IMR-90 (cell line): ENCODE measurements at regions not wholly inside any gene's neighbourhood (a gene's known extent, or its start where the extent isn't known, plus 50 kb on each side); places are given as distances from the start of the nearest gene placed in this dataset.

Experiments used
- ATAC-seq: fragments of 200-7000 bp; cut with Tn5 transposase; 2 replicates; pipeline ENCODE4 v1.9.1; 2020; ENCODE audit warnings: low read depth, mild to moderate bottlenecking, moderate library complexity
- BruUV-seq: library from RNA; stranded (reverse); fragments of 400-500 nt; replicated peaks from 2 replicates; lab custom pipeline; 2021; lab: Mats Ljungman, UMichigan
- CTCF ChIA-PET: fragments of 300-600 bp; formaldehyde crosslinking; extraction: SDS; loops from one replicate; lab custom pipeline; 2021; ENCODE audit warnings: antibody characterized with exemption; lab: Yijun Ruan, JAX
- POLR2A ChIA-PET: fragments of 300-600 bp; sonication (Branson Sonifier 250); formaldehyde crosslinking; loops from one replicate; lab custom pipeline; 2022; ENCODE audit warnings: antibody characterized with exemption; ENCODE audit not compliant: unreplicated experiment; lab: Charles Lee
- DNase-seq: peaks from one replicate; pipeline ENCODE4 v3.0.0; 2013
- H2AFZ ChIP-seq: replicated peaks from 2 replicates; pipeline ENCODE3; 2013; ENCODE audit warnings: low read length, mild to moderate bottlenecking; ENCODE audit not compliant: poor library complexity
- H2AK5ac ChIP-seq: 2 replicates; pipeline ENCODE4 v1.6.1; 2013; ENCODE audit warnings: low read depth, low read length, inconsistent platforms
- H2AK9ac ChIP-seq: replicated peaks from 2 replicates; pipeline ENCODE3; 2013; ENCODE audit warnings: mild to moderate bottlenecking, low read depth, low read length, moderate library complexity; ENCODE audit not compliant: poor library complexity
- H2BK120ac ChIP-seq: 2 replicates; pipeline ENCODE4 v1.6.1; 2013; ENCODE audit warnings: low read depth, low read length, inconsistent platforms
- H2BK15ac ChIP-seq: 3 replicates; pipeline ENCODE4 v1.6.1; 2013; ENCODE audit warnings: low read depth, low read length, inconsistent platforms
- H2BK20ac ChIP-seq: 2 replicates; pipeline ENCODE4 v1.6.1; 2013; ENCODE audit warnings: low read depth, mild to moderate bottlenecking, inconsistent platforms, low read length, moderate library complexity
- H2BK5ac ChIP-seq: 2 replicates; pipeline ENCODE4 v1.6.1; 2013; ENCODE audit warnings: mild to moderate bottlenecking, low read depth, low read length, inconsistent platforms; ENCODE audit not compliant: poor library complexity, severe bottlenecking
- H3K14ac ChIP-seq: replicated peaks from 2 replicates; pipeline ENCODE4 v1.6.1; 2013; ENCODE audit warnings: low read depth, low read length, inconsistent platforms
- H3K18ac ChIP-seq: 2 replicates; pipeline ENCODE4 v1.6.1; 2013; ENCODE audit warnings: low read depth, low read length, control low read depth
- H3K23ac ChIP-seq: 2 replicates; pipeline ENCODE4 v1.6.1; 2013; ENCODE audit warnings: low read depth, low read length, inconsistent platforms
- H3K27ac ChIP-seq: 2 replicates; pipeline ENCODE4 v1.5.1; 2013; ENCODE audit warnings: mild to moderate bottlenecking, control low read depth, low read length; ENCODE audit not compliant: insufficient read depth
- H3K27me3 ChIP-seq: 2 replicates; pipeline ENCODE4 v1.6.1; 2013; ENCODE audit warnings: low read length; ENCODE audit not compliant: control insufficient read depth, insufficient read depth
- H3K36me3 ChIP-seq: 2 replicates; pipeline ENCODE4 v1.6.1; 2013; ENCODE audit warnings: low read length, mixed read lengths; ENCODE audit not compliant: control insufficient read depth, insufficient read depth
- H3K4ac ChIP-seq: 2 replicates; pipeline ENCODE4 v1.6.1; 2013; ENCODE audit warnings: low read depth, low read length, inconsistent platforms
- H3K4me1 ChIP-seq: 2 replicates; pipeline ENCODE4 v1.6.1; 2013; ENCODE audit warnings: low read length, mixed read lengths; ENCODE audit not compliant: control insufficient read depth, insufficient read depth
- H3K4me2 ChIP-seq: 2 replicates; pipeline ENCODE4 v1.6.1; 2013; ENCODE audit warnings: low read depth, mild to moderate bottlenecking, control low read depth, low read length, moderate library complexity
- H3K4me3 ChIP-seq: 2 replicates; pipeline ENCODE4 v1.5.1; 2013; ENCODE audit warnings: low read depth, mild to moderate bottlenecking, control low read depth, low read length, moderate library complexity; ENCODE audit not compliant: insufficient read depth
- H3K56ac ChIP-seq: 2 replicates; pipeline ENCODE4 v1.6.1; 2013; ENCODE audit warnings: low read length, inconsistent platforms; ENCODE audit not compliant: insufficient read depth; ENCODE audit errors: extremely low read depth
- H3K79me1 ChIP-seq, 2 experiments: 2 replicates each; pipeline ENCODE4 v1.6.1; 2013; ENCODE audit warnings: low read length in 2 of 2, inconsistent platforms in 1 of 2, low read depth in 1 of 2
- H3K9ac ChIP-seq: 2 replicates; pipeline ENCODE4 v1.6.1; 2013; ENCODE audit warnings: low read depth, low read length, control low read depth
- H3K9me1 ChIP-seq: 2 replicates; pipeline ENCODE4 v1.6.1; 2013; ENCODE audit warnings: low read length, inconsistent platforms; ENCODE audit not compliant: insufficient read depth
- H3K9me3 ChIP-seq: 2 replicates; pipeline ENCODE4 v1.6.1; 2013; ENCODE audit warnings: low read length; ENCODE audit not compliant: control insufficient read depth, insufficient read depth
- H4K20me1 ChIP-seq: 2 replicates; pipeline ENCODE4 v1.6.1; 2013; ENCODE audit warnings: low read length, inconsistent platforms; ENCODE audit not compliant: insufficient read depth
- H4K5ac ChIP-seq: 2 replicates; pipeline ENCODE4 v1.6.1; 2013; ENCODE audit warnings: mild to moderate bottlenecking, low read depth, low read length, control low read depth
- H4K8ac ChIP-seq, 2 experiments: 2 replicates each; pipeline ENCODE4 v1.6.1; 2013; ENCODE audit warnings: low read depth in 2 of 2, low read length in 2 of 2, control low read depth in 1 of 2, inconsistent platforms in 1 of 2
- H4K91ac ChIP-seq: 2 replicates; pipeline ENCODE4 v1.6.1; 2013; ENCODE audit warnings: low read depth, low read length, inconsistent platforms; ENCODE audit not compliant: insufficient read depth
- BHLHE40 ChIP-seq: fragments of 150-350 bp; IDR thresholded peaks from 2 replicates; pipeline ENCODE4 v1.6.1; 2016; ENCODE audit warnings: mild to moderate bottlenecking, low read depth, low read length
- CEBPB ChIP-seq: IDR thresholded peaks from 2 replicates; pipeline ENCODE4 v1.6.1; 2012; ENCODE audit warnings: low read depth, low read length, improper control_type of control experiment
- CHD1 ChIP-seq: IDR thresholded peaks from 2 replicates; pipeline ENCODE4 v1.6.1; 2012; ENCODE audit warnings: low read depth, low read length, improper control_type of control experiment
- ELK1 ChIP-seq: fragments of 150-350 bp; IDR thresholded peaks from 2 replicates; pipeline ENCODE4 v1.6.1; 2016; ENCODE audit warnings: low read depth, mild to moderate bottlenecking, low read length, moderate library complexity, borderline replicate concordance
- MAZ ChIP-seq: IDR thresholded peaks from 2 replicates; pipeline ENCODE4 v1.6.1; 2012; ENCODE audit warnings: low read depth, mild to moderate bottlenecking, low read length, improper control_type of control experiment, moderate library complexity, borderline replicate concordance
- RAD21 ChIP-seq: IDR thresholded peaks from 2 replicates; pipeline ENCODE4 v1.6.1; 2012; ENCODE audit warnings: low read length, improper control_type of control experiment
- RFX5 ChIP-seq: IDR thresholded peaks from 2 replicates; pipeline ENCODE4 v1.8.0; 2012; ENCODE audit warnings: low read depth, mild to moderate bottlenecking, low read length, moderate library complexity
- SMC3 ChIP-seq: fragments of 150-350 bp; IDR thresholded peaks from 2 replicates; pipeline ENCODE4 v1.6.1; 2016; ENCODE audit warnings: low read depth, mild to moderate bottlenecking, antibody characterized with exemption, low read length, moderate library complexity
- WGBS, 2 experiments: methylation state at CpG; one replicate each; pipeline versions ENCODE4 v1.1.5 to v1.1.7; 2013; ENCODE audit warnings: missing lambda C conversion rate in 2 of 2; ENCODE audit not compliant: insufficient read length in 1 of 2; ENCODE audit errors: extremely low coverage in 2 of 2; 5-methylcytosine and 5-hydroxymethylcytosine counted together
- dilution Hi-C: fragments of 300-500 bp; cut with HindIII; formaldehyde crosslinking; loops from one replicate; pipeline ENCODE4 v1.14.3; 2018; ENCODE audit warnings: low sequenced_read_pairs; ENCODE audit not compliant: unreplicated experiment
- in situ Hi-C: fragments of 300-500 bp; cut with MboI; formaldehyde crosslinking; loops from 3 replicates; pipeline ENCODE4 v1.14.3; 2019; ENCODE audit warnings: low sequenced_read_pairs, inconsistent platforms, mixed read lengths
- intact Hi-C: fragments of 100-400 bp; cut with micrococcal nuclease; formaldehyde crosslinking; loops from 2 replicates; pipeline ENCODE4 v1.10.0; 2022
- TF ChIP-seq, protein P1 (sequence below): fragments of 150-350 bp; IDR thresholded peaks from 2 replicates; pipeline ENCODE4 v1.6.1; 2017; ENCODE audit warnings: mild to moderate bottlenecking, antibody characterized with exemption, low read length, low read depth

DNA sequence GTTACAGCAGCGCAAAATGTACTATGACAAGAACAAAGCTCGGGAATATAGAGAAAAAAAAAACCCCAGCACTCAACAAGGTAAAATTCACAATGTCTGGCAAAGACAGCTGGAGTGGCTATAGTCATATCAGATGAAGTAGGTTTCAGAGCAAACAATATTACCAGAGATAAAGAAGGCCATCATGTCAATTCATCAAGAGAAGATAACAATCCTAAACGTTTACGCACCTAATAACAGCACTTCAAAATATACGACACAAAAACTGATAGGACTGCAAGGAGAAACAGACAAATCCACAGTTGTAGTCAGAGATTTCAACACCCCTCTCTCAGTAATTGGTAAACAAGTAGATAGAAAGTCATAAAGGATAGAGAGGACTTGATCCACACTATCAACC is 455.2 kb downstream of the PTPRU start:
- Histone ChIP-seq H2BK120ac (no peak overlapping the region), H4K5ac (no peak overlapping the region), H2BK15ac (no peak overlapping the region), H3K18ac (no peak overlapping the region), H3K9me1 (0 out of 2 replicates have a peak, but pooled peaks cover 13% of the 10 kb centered on the region), H2BK20ac (no peak overlapping the region), H2AFZ (no peak overlapping the region), H2AK9ac (no peak overlapping the region), H3K56ac (no peak overlapping the region), H3K4ac (no peak overlapping the region), H3K36me3 (no peaks in the 10 kb centered on the region), H4K20me1 (no peaks in the 10 kb centered on the region), H3K4me2 (no peak overlapping the region), H3K4me1 (peaks cover 9% of the 10 kb centered on the region), H3K9me3 (no peaks in the 10 kb centered on the region), H4K91ac (no peak overlapping the region), H3K23ac (no peak overlapping the region), H3K79me1 (no peaks in the 10 kb centered on the region), H3K14ac (no peak overlapping the region), H2BK5ac (no peak overlapping the region), H4K8ac (no peak overlapping the region), H3K27ac (no peak overlapping the region), H2AK5ac (no peak overlapping the region), H3K4me3 (no peak overlapping the region), H3K27me3 (no peaks in the 10 kb centered on the region; the same call in 1 of the 2 replicates), H3K9ac (no peak overlapping the region)
- intact Hi-C loops: no loop called here
- no TSS peak for BruUV-seq
- DNase-seq (no peak), ATAC-seq (no peak)
- ChIA-PET POLR2A (no interaction called here), CTCF (no interaction called here)
- in situ Hi-C loops: no loop called here
- no peak for TF ChIP-seq MAZ
- no peak for TF ChIP-seq CHD1
- TF ChIP-seq BHLHE40: no peak
- TF ChIP-seq, protein P1, sequence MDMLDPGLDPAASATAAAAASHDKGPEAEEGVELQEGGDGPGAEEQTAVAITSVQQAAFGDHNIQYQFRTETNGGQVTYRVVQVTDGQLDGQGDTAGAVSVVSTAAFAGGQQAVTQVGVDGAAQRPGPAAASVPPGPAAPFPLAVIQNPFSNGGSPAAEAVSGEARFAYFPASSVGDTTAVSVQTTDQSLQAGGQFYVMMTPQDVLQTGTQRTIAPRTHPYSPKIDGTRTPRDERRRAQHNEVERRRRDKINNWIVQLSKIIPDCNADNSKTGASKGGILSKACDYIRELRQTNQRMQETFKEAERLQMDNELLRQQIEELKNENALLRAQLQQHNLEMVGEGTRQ: no peak
- TF ChIP-seq RFX5: no peak
- TF ChIP-seq SMC3: no peak
- TF ChIP-seq ELK1: no peak
- TF ChIP-seq RAD21: no peak
- TF ChIP-seq CEBPB: no peak
- dilution Hi-C loops: no loop called here
- no CpG with 5 or more reads among the region's 5 CpGs for WGBS, 2 experiments
